Amniotic epithelial cell (primary cell): ENCODE measurements at regions not wholly inside any gene's neighbourhood (a gene's known extent, or its start where the extent isn't known, plus 50 kb on each side); places are given as distances from the start of the nearest gene placed in this dataset.
A peak's percentile ranks its signal among the peaks of the same experiment; 100 is the strongest.

Experiments used
- DNase-seq: peaks from one replicate; pipeline ENCODE4 v3.0.0-alpha.2; 2010; ENCODE audit warnings: low read depth

DNA sequence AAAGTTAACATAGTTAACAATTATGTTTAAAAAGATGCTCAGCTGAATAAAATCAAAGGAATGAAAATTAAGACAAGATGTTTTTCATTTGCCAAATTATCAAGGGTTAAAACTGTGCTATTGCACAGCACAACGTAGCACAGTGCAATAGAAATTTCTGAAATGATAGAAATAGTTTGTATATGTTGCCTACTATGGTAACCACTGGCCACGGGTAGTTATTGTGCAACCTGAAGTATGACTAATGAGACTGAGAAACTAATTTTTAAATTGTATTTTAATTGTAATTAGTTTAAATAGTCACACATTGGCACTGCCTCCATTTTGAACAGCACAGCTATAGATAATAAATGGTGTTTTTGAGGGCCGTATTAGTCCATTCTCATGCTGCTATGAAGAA, 343.1 kb upstream of the FAM241A start:
- DNase-seq: peak; percentile 73

DNA sequence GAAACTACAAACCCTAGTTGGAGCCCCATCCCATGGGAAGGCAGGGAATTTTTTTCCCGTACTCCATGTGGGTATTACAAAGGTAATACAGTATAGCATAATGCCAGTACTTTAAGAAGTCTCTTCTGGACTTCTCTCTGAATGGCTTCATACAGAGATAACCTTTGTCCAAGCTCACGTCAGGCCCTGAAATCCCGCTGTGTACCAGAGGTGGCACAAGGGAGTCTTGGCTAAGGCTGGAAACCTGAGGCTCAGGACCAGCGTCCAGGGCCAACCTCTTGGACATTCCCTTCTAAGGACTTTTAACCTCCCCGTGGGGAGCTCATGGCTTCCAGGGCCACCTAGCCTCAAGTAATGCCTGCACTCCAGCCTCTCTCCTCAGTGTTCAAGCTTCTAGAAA, 338.9 kb upstream of the FAM241A start:
- peak; percentile 8 for DNase-seq

DNA sequence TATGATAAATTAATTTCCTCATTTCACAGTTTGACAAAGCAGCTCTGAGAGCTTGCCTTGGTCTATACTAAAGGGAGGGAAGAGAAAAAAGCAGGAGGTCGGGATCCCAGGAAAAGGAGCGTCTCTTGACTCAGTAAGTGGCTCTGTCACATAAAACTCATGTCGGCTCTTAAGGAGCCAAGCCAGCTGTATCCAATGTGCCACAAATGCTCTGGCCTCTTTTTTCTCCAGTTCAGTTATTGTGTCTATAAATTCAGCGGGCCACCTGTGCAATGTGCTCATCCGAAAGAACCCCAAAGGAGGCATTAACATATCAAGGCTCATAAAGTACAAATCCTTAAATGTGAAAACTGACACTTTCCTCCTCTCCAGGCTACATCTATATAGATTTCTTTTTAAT, 337.7 kb upstream of the FAM241A start:
- no peak for DNase-seq

DNA sequence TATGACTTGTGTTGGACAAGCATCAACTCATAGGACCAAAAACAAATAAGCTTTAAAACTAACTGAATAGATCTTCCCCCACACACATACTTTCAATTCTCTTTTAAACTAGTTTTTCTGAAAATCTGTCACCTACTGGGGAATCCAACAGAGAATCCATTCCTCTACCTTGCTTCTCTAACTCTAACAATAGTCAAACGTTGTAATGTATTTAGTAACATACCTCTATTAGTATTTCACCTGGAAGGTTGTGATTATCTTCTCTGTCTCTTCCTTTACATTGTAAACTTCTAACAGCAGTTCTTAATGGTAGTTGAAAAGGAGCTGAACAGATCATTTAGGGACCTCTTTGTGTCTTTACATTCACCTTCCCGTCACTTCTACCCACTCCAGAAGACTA, 337.1 kb upstream of the FAM241A start:
- no peak for DNase-seq

DNA sequence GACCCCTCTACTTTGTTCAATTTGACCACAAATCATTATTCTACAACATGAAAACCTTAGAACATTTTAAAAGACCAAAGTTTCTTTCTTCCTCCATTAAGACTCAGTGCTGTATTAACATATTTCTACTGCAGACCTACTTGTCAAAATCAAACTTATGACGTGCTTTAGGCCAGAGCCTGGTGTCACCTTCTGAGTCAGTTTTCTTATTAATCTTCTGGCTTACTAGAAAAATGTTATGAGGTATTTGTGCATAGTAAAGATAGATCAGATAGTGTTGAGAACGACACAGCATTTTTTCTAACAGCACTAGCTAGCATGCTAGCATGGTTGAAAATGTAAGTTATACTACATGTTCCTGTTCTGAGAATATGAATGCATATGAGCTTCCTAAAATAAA, 333.6 kb upstream of the FAM241A start:
- peak; percentile 70 for DNase-seq

DNA sequence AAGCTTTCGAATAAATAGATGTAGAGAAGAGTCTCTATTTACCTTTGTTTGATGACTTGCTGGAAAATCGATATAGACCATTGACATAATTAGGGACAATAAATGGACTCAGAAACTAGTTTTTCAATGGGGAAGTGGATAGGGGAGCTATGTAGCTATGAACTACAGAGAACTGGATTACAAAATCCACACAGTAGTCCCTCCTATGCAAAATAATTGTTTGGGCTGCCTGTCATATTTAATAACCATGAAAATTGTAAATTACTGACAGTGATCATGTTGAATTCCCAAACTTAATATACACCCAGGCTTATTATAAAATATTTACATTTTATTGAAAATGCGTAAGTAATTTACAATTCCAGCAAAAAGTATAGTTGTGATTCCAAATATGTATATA, 333.1 kb upstream of the FAM241A start:
- DNase-seq: no peak

DNA sequence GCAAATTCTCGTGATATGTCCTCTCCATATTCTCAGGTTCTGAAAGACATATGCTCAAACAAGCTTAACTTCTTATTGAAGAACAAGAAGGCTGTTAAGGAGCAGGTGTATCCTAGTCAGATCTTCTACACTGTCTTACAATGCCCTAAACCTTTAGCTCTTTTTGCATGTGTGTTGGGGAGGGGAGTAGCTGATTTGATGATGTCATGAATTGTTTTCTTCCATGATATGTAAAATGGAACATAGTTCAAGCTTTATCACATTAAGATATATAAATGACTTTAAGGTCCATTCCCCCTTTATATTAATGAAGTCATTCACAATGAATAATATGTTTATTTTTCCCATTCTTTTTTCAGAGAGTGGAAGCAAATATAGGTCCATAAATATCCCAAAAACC, 332.5 kb upstream of the FAM241A start:
- DNase-seq: no peak

DNA sequence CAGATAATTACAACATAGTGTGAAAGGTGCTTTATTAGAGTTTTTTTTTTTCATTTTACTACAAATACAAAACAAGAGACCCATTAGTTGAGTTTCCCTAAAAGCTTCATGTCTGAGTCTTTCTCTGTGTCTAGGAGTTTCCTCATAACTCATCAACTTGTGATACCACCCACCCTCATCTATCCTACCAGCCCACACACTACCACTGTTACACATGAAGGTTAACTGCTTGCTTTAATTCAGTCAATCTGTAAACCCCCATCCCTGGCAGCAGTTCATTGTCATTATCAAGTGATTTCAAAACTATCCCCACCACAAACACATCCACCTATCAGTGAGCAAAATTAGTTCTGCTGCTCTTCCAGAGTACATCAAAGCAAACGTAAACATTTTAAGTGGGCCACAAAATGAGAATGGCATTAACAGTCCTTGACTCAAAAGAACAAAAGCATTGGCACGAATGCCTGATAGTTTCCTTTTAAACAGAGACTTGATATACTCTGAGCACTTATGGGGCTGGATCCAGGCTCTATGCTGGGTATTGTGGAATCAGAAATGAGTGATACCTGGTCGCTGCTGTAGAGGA, 331.6 kb upstream of the FAM241A start:
- peak; percentile 40 for DNase-seq

DNA sequence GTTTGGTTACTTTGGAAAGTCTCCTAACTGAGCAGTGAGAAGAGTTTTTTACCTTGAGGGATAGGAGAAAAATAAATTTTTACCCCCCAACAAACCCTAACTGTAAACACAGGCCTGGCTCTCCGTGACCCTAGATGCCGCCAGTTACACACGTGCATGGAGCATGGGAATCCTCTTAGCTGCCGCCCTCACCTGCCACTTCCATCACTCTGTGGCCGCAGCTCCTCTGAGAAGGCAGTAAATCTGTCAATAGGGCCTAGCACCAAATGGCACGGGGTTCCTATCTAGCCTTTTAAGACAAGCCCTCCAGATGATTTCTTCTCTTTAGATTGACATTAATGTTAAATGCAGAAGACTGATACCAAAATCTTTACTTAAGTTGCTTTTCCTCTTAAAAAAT, 330.3 kb upstream of the FAM241A start:
- no peak for DNase-seq

DNA sequence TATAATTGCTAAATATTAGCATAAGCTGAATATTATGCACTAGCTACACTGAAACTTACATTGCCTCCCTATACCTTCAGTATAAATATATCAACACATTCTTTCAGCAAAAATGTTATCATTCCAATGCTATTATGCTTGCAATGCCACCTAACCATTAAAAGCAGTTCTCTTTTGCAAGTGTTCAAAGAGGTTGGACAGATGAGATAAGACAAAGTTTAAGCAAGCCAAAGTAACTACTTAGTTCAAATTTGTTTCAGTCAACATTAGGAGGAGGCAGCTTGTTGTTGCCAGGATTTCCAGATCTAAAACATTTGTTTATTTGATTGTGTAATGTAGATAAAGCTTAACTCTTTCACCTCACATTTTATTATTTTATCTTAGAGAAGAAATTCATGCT, 323.9 kb upstream of the FAM241A start:
- peak; percentile 53 for DNase-seq

DNA sequence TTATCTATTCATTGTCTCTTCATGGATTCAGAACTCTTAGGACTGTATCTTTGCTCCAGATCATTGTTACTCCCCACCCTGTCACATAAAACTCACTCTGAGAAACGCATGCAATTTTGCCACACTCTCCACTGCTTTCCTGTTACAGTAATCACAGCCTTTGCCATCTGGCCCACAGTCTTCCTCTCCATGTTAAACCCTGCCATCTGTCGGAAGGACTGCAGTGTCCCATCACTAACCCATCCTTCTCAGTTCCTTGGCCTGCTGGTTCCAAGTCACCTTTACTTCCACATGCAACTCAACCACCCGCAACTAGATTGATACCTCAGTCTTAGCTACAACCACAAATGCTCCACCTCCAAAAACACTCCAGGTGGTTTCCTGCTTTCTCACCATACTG, 308.7 kb upstream of the FAM241A start:
- DNase-seq: no peak

DNA sequence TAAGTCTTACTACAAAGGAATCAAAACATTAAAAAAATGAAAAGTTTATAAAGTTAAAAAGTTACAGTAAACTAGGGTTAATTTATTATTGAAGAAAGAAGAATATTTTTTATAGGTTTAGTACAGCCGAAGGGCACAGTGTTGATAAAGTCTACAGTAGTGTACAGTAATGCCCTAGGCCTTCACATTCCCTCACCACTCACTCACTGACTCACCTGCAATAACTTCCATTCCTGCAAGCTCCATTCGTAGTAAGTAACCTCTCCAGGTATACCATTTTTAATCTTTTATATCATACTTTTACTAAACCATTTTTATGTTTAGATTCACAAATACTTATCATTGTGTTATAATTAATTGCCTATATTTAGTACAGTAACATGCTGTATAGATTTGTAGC, 307.5 kb upstream of the FAM241A start:
- no peak for DNase-seq

DNA sequence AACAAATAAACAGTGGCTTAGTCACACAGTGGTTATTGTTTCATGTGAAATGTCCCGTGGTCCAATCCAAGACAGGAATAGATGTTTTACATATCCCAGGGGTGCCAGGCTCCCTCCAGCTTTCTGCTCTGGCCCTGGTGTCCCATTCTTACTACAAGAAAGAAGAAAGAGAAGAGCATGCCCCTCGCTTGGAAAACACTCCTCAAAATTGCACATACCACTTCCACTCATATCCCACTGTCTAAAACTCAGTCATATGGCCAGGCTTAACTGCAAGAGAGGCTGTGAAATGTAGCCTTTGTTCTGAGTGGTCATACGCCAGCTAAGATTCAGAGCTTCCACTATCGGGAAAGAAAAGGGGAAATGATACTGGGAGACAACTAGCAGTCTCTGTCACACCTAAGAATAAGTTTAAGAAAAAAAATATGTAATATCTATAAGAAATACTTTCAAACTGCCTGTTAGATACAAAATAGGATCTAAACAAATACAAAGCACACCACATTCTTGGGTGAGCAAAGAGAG, 306.8 kb upstream of the FAM241A start:
- DNase-seq: no peak

DNA sequence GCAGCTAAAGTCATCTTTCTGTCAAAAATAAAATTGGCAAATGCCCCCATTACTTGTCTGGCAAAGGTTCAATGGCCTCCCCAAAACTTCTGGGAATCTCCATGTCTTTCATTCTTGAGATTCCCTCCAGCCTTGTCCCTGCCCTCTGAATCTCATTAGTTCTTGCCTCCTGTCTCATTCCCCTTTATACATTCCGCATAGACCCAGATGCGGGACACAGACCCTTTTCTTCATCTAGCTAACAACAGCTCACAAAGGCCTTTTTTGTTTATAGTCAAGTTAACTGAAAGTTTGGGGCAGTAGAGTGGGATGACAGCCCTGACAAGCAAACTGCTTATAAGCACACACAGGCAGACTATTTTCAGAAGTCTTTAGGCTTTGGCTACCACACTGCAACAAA, 306.1 kb upstream of the FAM241A start:
- no peak for DNase-seq

DNA sequence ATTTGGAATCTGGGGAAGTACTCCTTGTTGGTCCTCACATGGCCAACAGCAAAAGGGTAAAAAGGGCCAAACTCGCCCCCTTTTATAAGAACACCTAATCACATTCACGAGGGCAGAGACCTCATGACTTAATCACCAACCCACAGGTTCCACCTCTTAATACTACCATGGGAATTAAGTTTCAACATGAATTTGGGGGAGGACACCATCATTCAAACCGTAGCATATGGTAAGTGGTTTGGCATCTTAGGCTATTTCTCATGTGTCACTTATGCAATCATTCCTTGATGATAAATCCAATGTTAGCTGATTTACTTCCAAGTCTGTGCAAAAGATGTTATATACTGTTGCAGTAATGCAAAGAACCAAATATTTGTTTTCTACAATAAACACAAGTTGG, 302.9 kb upstream of the FAM241A start:
- peak; percentile 89 for DNase-seq

DNA sequence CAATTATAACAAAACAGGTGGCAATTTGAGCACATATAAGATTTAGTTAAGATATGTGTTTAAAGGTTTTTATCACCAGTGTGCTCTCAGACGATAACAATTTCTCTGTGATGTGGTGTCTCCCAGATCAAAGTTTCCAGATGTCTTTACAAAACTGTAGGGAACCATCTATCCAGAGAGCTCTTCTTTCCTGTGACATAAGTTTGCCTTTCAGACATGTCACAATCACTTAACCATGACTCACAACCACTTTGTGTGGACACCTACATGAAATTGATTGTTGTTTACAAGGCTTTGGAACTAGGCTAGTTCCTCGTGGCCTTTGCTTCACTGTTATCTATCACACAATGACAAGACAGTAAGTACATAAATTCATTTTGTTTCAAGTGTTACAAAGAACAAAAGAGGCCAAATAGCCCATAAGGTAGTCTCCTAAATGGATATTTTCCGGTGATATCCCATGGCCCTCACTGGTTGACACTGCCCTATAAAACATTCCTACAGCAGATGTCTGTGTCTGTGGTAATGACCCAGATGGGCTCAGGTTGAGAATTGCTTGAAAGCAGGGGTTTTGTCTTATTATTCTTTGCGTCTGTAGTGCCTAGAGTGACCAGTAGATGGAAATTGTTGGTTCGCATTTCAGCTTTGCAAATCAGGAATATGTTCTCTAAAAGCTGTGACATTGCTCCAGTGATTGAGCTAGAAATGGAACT, 297.8 kb upstream of the FAM241A start:
- peak; percentile 57 for DNase-seq

DNA sequence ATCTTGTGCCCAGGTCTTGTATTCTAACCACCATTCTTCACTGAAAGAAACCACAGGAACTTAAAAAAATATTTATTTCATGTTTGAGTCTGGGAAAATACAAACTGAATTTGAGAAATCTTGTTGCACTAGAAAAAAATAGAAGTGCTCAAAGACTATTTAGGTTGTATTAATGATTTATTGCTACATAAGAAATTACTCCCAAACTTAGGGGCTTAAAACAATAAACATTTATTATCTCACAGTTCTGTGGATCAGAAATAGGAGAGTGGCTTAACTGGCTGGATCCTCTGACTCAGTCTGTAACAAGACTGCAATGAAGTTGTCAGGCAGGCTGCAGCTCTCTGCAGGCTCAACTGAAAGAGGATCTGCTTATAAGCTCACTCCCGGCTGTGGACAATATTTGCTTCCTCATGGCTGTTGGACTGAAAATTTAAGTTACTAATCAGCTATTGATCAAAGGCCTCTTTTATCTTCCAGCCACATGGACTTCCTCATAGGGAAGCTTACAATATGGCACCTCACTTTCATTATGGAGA, 295.4 kb upstream of the FAM241A start:
- peak; percentile 82 for DNase-seq

DNA sequence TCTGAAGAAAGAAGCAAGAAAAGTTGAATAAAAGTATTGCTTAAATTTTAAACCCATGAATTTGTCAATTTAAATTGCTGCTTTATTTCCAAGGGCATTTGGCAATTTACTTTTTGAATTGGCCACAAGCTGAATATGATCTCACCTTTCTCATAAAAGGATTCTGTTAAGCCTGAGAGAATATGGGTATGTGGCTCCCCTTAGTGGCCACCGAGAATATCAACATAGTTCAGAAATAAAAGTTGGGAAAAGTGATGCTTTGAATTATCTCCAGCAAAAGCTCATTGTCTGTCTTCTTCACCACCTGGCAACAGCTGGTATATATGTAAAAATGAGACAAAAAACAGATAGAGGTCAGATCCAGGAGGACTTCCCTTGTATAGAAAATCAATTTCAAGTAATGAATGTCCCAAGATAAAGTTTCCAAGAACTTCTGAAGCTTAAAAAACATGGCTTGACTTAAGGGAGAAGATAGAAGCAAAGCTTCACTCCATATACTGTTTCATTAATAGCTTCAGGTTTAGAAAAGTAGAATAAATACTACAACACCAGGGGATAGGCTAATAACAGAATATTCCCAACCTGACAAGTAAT, 290.7 kb upstream of the FAM241A start:
- DNase-seq: peak; percentile 61

DNA sequence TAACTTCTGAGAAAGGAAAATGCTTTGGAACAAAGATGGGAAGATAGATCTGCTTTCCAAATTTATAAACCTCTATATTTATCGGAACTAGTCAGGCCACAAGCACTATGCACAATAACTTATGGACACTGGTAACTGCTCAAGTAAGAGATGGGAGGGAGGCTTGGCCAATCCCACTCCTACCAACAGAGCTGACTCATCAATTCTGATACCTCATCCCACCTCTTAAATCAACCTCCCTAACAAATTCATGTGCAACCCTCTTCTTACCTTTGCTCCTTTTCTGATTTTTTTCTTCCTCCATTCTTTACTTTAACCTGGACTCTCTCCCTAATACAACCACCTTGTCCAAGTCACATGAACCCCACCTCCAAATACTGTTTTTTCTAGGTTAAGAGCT, 289.9 kb upstream of the FAM241A start:
- no peak for DNase-seq

DNA sequence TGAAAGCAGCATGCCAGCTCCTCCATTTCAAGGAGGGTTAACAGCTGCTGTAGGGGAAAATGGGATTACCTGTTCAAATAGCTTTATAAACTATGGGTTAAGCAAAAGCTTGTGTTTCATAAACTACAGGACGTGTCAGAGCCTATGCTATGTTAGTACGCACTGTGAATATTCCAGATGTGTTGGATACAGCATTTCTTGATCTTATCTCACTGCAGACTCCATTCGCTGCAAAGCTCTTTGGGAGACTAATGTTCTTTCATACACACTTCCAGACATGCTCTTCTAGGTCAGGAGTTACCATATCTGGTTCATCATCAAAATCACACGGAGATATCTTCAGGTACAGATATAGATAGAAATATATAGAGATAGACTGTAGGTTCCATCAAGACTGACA, 281.2 kb upstream of the FAM241A start:
- DNase-seq: no peak

DNA sequence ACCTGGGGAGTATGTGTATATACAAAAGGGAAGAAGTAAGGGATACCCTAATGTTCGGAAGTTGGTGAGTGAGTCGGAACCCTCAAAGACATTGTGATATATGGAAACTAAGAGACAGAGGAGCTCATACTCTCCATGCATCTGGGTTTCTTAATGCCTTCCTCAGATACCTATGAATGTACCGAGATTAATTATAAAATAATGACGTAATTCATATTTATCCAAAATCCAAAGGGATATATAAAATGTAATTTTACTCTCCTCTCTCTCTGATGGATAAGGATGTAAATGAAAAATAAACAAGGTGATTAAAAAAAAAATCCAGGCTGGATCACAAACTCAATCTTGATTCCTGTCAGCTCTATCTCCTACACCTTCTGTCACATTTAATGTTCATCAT, 275.9 kb upstream of the FAM241A start:
- no peak for DNase-seq

DNA sequence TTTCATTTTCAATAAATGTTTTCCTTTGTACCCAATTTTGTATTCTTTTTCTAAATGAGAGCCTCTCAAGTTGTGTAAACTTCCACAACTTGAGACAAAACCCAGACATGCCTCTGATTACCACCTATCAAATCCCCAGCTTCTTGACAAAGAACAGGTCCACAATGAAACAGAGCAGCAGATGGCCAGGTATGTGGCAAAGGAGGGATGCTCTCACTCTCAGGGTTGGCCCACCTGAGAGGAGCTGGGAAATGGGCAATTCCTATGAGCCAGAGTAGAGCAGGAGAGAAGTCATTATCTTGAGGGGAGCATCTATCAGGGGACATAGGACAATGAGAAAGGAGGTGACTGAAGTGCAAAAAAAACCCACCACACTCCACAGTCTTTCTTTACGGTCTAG, 273.5 kb upstream of the FAM241A start:
- DNase-seq: no peak

DNA sequence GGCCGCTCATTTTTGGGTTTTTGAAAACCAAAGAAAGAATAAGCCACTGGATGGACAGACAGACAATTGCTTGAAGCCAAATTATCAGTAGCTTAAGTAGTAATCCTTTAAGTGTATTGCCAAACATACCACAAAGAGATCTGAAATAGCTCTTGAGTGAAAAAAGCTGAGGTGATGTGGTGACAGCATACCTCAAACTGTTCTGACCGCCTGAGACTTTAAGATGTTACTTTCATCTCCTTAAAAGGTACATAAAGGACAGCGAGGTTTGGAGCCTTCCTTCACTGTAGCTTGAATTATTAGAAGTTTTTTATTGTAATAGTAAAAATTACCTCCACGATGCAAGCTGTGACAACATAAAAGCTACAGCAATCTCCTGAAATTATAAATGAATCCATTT, 271.5 kb upstream of the FAM241A start:
- DNase-seq: peak; percentile 50
